ENCODE measurements at regions not wholly inside any gene's neighbourhood (a gene's known extent, or its start where the extent isn't known, plus 50 kb on each side); places are given as distances from the start of the nearest gene placed in this dataset.

DNA sequence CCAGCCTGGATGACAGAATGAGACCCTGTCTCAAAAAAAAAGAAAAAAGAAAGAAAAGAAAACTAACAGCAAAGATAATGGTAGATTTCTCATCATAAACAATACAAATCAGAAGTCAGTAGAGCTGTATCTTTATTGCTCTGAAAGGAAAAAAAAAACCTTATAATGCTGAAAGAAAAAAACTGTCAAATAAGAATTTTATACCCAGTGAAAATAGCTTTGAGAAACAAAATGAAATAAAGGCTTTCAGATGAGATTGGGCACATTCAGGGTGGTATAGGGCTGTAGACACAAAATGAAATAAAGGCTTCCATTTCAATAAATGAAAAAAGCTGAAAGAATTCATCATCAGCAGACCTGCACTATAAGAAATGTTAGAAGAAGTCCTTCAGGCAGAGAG, 105.0 kb upstream of the FOXN3 start:
- TF ChIP-seq, protein P1, sequence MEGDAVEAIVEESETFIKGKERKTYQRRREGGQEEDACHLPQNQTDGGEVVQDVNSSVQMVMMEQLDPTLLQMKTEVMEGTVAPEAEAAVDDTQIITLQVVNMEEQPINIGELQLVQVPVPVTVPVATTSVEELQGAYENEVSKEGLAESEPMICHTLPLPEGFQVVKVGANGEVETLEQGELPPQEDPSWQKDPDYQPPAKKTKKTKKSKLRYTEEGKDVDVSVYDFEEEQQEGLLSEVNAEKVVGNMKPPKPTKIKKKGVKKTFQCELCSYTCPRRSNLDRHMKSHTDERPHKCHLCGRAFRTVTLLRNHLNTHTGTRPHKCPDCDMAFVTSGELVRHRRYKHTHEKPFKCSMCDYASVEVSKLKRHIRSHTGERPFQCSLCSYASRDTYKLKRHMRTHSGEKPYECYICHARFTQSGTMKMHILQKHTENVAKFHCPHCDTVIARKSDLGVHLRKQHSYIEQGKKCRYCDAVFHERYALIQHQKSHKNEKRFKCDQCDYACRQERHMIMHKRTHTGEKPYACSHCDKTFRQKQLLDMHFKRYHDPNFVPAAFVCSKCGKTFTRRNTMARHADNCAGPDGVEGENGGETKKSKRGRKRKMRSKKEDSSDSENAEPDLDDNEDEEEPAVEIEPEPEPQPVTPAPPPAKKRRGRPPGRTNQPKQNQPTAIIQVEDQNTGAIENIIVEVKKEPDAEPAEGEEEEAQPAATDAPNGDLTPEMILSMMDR (IDR thresholded peaks at IDR 0.05; ENCODE audit: low read length), result no peak
- no peak for TF ChIP-seq EZH2 (IDR thresholded peaks at IDR 0.05; ENCODE audit: borderline replicate concordance, low read length)

Data from OCI-LY1 (cell line).